Lower leg skin (tissue), 3 donors: ENCODE measurements at regions not wholly inside any gene's neighbourhood (a gene's known extent, or its start where the extent isn't known, plus 50 kb on each side); places are given as distances from the start of the nearest gene placed in this dataset.

Experiments used
- CTCF ChIP-seq, 3 donors: fragments of 450-650 bp; IDR thresholded peaks; one replicate each; pipeline ENCODE4 v1.5.1; 2016; ENCODE audit warnings: antibody characterized with exemption in 3 of 3, mild to moderate bottlenecking in 3 of 3, moderate library complexity in 2 of 3
- POLR2A ChIP-seq, 2 donors: fragments of 450-650 bp; IDR thresholded peaks; one replicate each; pipeline ENCODE4 v1.6.1; 2016 to 2017; ENCODE audit warnings: antibody characterized with exemption in 2 of 2, mild to moderate bottlenecking in 1 of 2, moderate library complexity in 1 of 2

GRCh38 chr20:16671753-16672152 is 58.1 kb upstream of the SNRPB2 start:
- no peak for TF ChIP-seq CTCF (IDR thresholded peaks at IDR 0.05)
- no peak for TF ChIP-seq POLR2A (IDR thresholded peaks at IDR 0.05)
